ENCODE measurements at regions not wholly inside any gene's neighbourhood (a gene's known extent, or its start where the extent isn't known, plus 50 kb on each side); places are given as distances from the start of the nearest gene placed in this dataset.

DNA sequence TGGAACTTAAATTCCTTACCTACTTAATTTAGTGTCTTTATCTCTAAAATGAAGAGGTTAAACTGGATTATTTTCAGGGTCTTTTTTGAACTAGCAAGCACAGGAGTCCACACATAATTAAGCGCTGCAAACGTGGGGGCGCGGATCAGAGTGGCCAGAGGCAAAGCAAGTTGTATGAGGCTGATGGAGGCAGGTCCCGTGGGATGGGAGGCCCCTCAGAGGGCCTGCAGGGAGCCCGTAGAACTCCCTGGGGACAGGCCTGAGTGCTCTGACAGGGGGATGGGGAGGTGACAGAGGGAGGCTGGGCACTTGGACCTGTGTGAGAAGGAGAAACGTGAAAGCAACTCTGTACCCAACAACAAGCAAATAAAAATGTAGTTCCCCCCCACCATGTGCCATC, 177.8 kb downstream of the ACKR3 start:
- TF ChIP-seq GATA2 (IDR thresholded peaks at IDR 0.05; ENCODE audit: low read depth, low read length): no peak
- TF ChIP-seq GATA3 (IDR thresholded peaks at IDR 0.05; ENCODE audit: low read depth, low read length): no peak

Measured in SH-SY5Y (cell line).